PFSK-1 (cell line): ENCODE measurements at regions not wholly inside any gene's neighbourhood (a gene's known extent, or its start where the extent isn't known, plus 50 kb on each side); places are given as distances from the start of the nearest gene placed in this dataset.

Experiments
- FOXP2 ChIP-seq: optimal IDR thresholded peaks from 2 replicates; pipeline ENCODE3; 2011; ENCODE audit warnings: borderline replicate concordance, control low read depth, inconsistent platforms; ENCODE audit not compliant: insufficient read depth; ENCODE audit errors: extremely low read length, extremely low read depth
- POLR2AphosphoS5 ChIP-seq: IDR thresholded peaks from 2 replicates; pipeline ENCODE4 v1.6.1; 2012; ENCODE audit warnings: low read depth, mild to moderate bottlenecking, control low read depth, low read length, moderate library complexity
- REST ChIP-seq, 2 experiments: IDR thresholded peaks; 2 replicates each; pipeline versions ENCODE4 v1.6.1 to v1.8.0; 2011 to 2012; ENCODE audit warnings: low read depth in 2 of 2, low read length in 2 of 2, control low read depth in 1 of 2, inconsistent platforms in 1 of 2, mild to moderate bottlenecking in 1 of 2, moderate library complexity in 1 of 2; ENCODE audit not compliant: insufficient read depth in 1 of 2
- SIN3A ChIP-seq: IDR thresholded peaks from 2 replicates; pipeline ENCODE4 v1.6.1; 2012; ENCODE audit warnings: mild to moderate bottlenecking, low read length, moderate library complexity, borderline replicate concordance; ENCODE audit not compliant: insufficient read depth
- TAF1 ChIP-seq: IDR thresholded peaks from 2 replicates; pipeline ENCODE4 v1.6.1; 2012; ENCODE audit warnings: low read length, control low read depth, borderline replicate concordance; ENCODE audit not compliant: insufficient read depth

GRCh38 chr21:19246018-19246417 lies 842.4 kb upstream of the TMPRSS15 start:
- TF ChIP-seq SIN3A: no peak
- no peak for TF ChIP-seq POLR2AphosphoS5
- TF ChIP-seq REST (IDR thresholded peaks at IDR 0.05; ENCODE audit: insufficient read depth in 1 of 2, low read depth in 2 of 2, low read length in 2 of 2): no peak
- no peak for TF ChIP-seq FOXP2
- TF ChIP-seq TAF1: no peak

GRCh38 chr21:19256934-19257660 lies 853.5 kb upstream of the TMPRSS15 start:
- no peak for TF ChIP-seq FOXP2
- no peak for TF ChIP-seq REST (IDR thresholded peaks at IDR 0.05; ENCODE audit: insufficient read depth in 1 of 2, low read depth in 2 of 2, low read length in 2 of 2)
- TF ChIP-seq SIN3A: no peak
- no peak for TF ChIP-seq TAF1
- TF ChIP-seq POLR2AphosphoS5: no peak

- TF ChIP-seq POLR2AphosphoS5: no peak
- no peak for TF ChIP-seq SIN3A
- TF ChIP-seq FOXP2: no peak
- no peak for TF ChIP-seq REST (IDR thresholded peaks at IDR 0.05; ENCODE audit: insufficient read depth in 1 of 2, low read depth in 2 of 2, low read length in 2 of 2)
- TF ChIP-seq TAF1: no peak
Measured at GRCh38 chr21:19261731-19262376, 858.3 kb upstream of the TMPRSS15 start.

- TF ChIP-seq TAF1 (no peak), SIN3A (no peak), REST (IDR thresholded peaks at IDR 0.05; ENCODE audit: insufficient read depth in 1 of 2, low read depth in 2 of 2, low read length in 2 of 2) (no peak), POLR2AphosphoS5 (no peak), FOXP2 (no peak)
Measured at GRCh38 chr21:19266636-19267035, 863.1 kb upstream of the TMPRSS15 start.

- TF ChIP-seq POLR2AphosphoS5 (no peak), SIN3A (no peak), FOXP2 (no peak), REST (IDR thresholded peaks at IDR 0.05; ENCODE audit: insufficient read depth in 1 of 2, low read depth in 2 of 2, low read length in 2 of 2) (no peak), TAF1 (no peak)
Measured at GRCh38 chr21:19268686-19269085, 865.1 kb upstream of the TMPRSS15 start.
